ENCODE measurements at regions not wholly inside any gene's neighbourhood (a gene's known extent, or its start where the extent isn't known, plus 50 kb on each side); places are given as distances from the start of the nearest gene placed in this dataset.
"Not testable (repeated sequence)": the region's sequence is repeated elsewhere in the genome, so short reads cannot be mapped to it uniquely, and the experiment has no call there.

DNA sequence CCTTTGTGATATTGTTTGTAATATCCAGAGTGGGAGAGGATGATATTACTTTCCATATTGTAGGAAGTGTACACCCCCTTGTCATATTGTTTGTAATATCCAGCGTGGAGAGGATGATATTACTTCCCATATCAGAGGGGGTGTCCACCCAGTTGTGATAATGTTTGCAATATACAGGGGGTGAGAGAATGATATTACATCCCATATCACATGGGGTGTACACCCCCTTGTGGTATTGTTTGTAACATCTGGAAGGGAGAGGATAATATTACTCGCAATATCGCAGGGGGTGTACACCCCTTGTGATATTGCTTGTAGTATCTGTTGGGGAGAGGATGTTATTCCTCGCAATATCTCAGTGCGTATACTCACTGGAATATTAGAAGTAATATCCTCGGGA lies 61.5 kb downstream of the PRSS23 start:
- no peak overlapping the region for H3K4me3 Mint-ChIP-seq
- no peaks in the 10 kb centered on the region for H3K4me1 Mint-ChIP-seq (ENCODE audit: low read depth)
- H3K27me3 Mint-ChIP-seq (ENCODE audit: low read depth): peaks cover 15% of the 10 kb centered on the region
- no peaks in the 10 kb centered on the region for H3K9me3 Mint-ChIP-seq
- no peak overlapping the region for H3K27ac Mint-ChIP-seq
- ATAC-seq (replicated peaks in 1 of 2): no peak
- DNase-seq: no peak
- no peaks in the 10 kb centered on the region for H3K36me3 Mint-ChIP-seq (ENCODE audit: insufficient read depth in 2 of 2)

DNA sequence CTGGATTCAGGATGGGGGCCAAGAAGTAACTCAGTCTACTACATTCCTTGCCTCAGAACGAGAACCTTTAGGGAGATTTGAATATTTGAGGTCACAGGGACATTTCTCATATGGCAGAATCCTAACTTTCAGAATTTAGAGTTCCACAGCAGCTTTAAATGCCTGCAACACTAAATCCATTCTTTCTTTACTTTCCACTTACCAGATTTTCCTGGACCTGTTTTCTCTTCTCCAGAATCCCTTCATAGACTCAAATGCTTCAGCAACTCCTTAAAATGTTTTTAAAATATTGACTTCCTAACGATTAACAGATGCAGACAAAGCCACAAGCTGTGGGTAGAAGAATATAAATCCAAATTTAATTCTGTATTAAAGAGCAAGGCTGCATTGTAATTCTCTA lies 63.1 kb downstream of the PRSS23 start:
- ATAC-seq (replicated peaks in 1 of 2) (no peak), DNase-seq (no peak)
- H3K36me3 Mint-ChIP-seq (ENCODE audit: insufficient read depth in 2 of 2): no peaks in the 10 kb centered on the region
- H3K4me1 Mint-ChIP-seq (ENCODE audit: low read depth): no peaks in the 10 kb centered on the region
- H3K9me3 Mint-ChIP-seq: no peaks in the 10 kb centered on the region
- no peak overlapping the region for H3K4me3 Mint-ChIP-seq
- no peaks in the 10 kb centered on the region for H3K27me3 Mint-ChIP-seq (ENCODE audit: low read depth)
- H3K27ac Mint-ChIP-seq: no peak overlapping the region

DNA sequence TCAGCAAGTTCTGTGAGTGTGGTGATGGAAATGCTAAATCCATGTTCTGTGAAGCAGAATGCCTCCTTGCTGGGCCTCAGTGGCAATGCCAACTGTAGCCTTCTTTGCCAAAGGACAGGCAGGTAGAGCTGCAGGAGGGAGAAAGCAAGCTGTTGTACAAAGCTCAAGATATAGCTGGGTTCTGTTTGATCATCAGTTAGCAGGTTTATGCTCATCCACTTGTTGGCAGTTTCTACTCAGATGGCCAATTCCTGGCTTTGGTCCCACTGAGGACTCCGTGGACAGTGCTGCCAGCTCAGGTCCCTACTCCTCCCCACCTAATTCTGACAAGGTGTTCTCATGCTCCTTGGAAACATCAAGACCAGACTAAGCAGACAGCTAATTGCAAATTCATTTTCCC lies 65.1 kb downstream of the PRSS23 start:
- no peaks in the 10 kb centered on the region for H3K4me1 Mint-ChIP-seq (ENCODE audit: low read depth)
- ATAC-seq (replicated peaks in 1 of 2): no peak
- H3K4me3 Mint-ChIP-seq: no peak overlapping the region
- H3K27ac Mint-ChIP-seq: no peak overlapping the region
- H3K9me3 Mint-ChIP-seq: no peaks in the 10 kb centered on the region
- no peaks in the 10 kb centered on the region for H3K36me3 Mint-ChIP-seq (ENCODE audit: insufficient read depth in 2 of 2)
- DNase-seq: no peak
- no peaks in the 10 kb centered on the region for H3K27me3 Mint-ChIP-seq (ENCODE audit: low read depth)

DNA sequence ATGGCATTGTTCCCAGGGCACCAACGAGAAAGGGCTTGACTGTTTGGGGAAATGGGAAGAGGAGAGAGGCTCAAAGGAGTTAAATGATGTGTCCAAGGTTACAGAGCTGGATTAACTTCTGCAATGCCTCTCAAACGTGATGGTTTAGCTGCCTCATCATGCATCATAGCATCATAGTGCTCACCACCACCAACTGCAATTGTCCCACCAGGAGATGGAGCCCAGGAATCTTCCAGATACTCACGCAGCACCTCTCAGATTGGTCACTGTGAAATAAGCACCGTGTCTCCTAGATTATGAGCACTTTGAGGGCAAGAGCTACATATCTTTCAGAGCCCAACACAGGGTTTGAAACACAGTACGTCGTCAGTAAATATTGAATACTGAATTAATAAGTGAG lies 69.2 kb downstream of the PRSS23 start:
- Mint-ChIP-seq H3K27ac (no peak overlapping the region), H3K4me3 (no peak overlapping the region)

DNA sequence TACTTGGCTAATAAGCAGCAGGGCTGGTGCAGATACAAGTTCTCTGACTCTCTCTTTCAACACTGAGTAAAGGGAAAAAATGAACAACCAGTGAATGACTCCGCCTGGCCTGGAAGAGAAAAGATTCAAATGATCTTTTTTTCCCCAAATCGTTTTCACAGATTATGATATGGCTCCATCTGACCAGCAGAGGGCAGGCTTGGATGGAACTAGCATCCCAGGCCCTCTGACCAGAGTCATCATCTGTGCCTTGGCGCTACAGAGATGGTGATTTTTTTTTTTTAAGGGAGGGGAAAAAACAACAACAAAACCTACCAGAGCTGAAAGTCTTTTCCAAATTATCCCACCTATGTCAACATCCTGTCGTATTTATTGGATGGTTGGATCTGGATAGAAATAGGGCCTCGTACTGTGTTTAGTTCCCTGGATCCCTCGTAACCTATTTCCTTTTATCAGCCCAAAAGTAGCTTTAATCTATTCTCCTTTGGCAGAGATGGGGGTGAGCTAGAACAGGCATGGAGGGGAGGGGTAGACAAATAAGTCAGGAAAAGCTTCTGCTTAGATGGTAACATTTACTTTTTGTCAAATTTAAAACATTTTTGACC lies 69.7 kb downstream of the PRSS23 start:
- Mint-ChIP-seq H3K36me3 (ENCODE audit: insufficient read depth in 2 of 2) (no peaks in the 10 kb centered on the region), H3K27me3 (ENCODE audit: low read depth) (no peaks in the 10 kb centered on the region), H3K9me3 (no peaks in the 10 kb centered on the region), H3K4me1 (ENCODE audit: low read depth) (no peaks in the 10 kb centered on the region), H3K4me3 (no peak overlapping the region), H3K27ac (no peak overlapping the region)
- DNase-seq (peak; percentile 47 to 50), ATAC-seq (replicated peaks in 1 of 2) (peak; percentile 57 to 67)

More for the DNA sequence above, 69.2 kb downstream of the PRSS23 start:
- H3K36me3 Mint-ChIP-seq (ENCODE audit: insufficient read depth in 2 of 2): no peaks in the 10 kb centered on the region
- no peaks in the 10 kb centered on the region for H3K4me1 Mint-ChIP-seq (ENCODE audit: low read depth)
- no peak for ATAC-seq (replicated peaks in 1 of 2)
- H3K9me3 Mint-ChIP-seq: no peaks in the 10 kb centered on the region
- no peak for DNase-seq
- no peaks in the 10 kb centered on the region for H3K27me3 Mint-ChIP-seq (ENCODE audit: low read depth)

DNA sequence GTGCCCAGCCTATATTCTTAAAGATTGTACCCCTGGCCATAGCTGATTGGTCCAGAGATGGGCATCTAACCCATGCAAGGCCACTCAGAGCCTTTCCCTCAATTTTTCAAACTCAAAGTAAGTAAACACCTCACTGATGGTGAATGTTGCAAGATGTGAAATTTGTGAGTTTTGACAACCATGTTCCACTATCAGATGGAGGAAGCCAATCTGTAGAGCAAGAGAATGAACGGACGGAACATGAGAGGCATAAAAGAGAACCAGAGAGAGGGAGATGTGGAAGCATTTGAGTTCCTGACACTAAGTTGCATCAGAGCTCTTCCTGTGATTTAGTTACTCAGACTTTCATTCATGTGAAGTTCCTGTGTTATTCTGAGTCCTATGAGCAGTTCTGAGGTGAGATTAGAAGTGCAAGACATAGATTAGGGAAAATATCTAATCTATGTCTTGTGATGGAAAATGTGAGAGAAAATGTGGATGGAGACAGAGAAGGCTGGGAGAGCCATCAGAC lies 73.3 kb downstream of the PRSS23 start:
- no peak overlapping the region for H3K27ac Mint-ChIP-seq
- H3K4me1 Mint-ChIP-seq (ENCODE audit: low read depth): no peaks in the 10 kb centered on the region
- no peaks in the 10 kb centered on the region for H3K27me3 Mint-ChIP-seq (ENCODE audit: low read depth)
- H3K36me3 Mint-ChIP-seq (ENCODE audit: insufficient read depth in 2 of 2): no peaks in the 10 kb centered on the region
- H3K4me3 Mint-ChIP-seq: no peak overlapping the region
- DNase-seq (no peak), ATAC-seq (replicated peaks in 1 of 2) (no peak)
- H3K9me3 Mint-ChIP-seq: no peaks in the 10 kb centered on the region

DNA sequence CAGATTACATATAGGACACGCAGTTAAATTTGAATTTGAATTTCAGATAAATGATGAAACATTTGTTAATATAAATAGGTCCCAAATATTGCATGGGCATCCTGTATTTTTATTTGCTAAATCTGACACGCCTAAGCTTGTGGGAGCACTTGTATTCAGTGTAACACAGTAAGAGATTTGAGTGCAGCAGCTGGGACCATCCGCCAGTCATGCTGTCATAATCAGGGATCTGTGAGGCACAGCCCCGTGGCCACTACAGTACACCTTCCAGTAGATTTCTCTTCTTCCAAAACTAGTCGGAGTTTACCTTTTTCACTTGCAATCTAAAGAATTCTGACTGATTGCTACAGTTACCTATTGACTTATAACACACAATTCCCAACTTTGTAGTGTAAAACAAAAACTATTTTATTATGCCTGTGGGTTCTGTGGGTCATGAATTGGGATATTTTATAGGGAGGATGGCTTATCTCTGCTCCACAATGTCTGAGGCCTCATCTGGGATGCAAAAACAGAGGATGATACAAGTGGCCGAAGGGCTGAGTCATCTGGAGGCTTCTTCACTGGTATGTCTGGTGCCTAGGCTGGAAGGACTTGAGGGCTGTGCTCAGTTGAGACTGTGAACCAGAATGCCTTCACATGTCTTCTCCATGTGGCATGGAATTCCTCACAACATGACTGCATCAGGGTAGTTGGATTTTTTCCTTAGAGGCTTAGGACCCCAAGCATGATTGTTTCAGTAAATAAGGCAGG lies 74.1 kb downstream of the PRSS23 start:
- no peaks in the 10 kb centered on the region for H3K36me3 Mint-ChIP-seq (ENCODE audit: insufficient read depth in 2 of 2)
- DNase-seq: no peak
- H3K4me3 Mint-ChIP-seq: no peak overlapping the region
- H3K9me3 Mint-ChIP-seq: no peaks in the 10 kb centered on the region
- H3K27me3 Mint-ChIP-seq (ENCODE audit: low read depth): no peaks in the 10 kb centered on the region
- no peak for ATAC-seq (replicated peaks in 1 of 2)
- no peaks in the 10 kb centered on the region for H3K4me1 Mint-ChIP-seq (ENCODE audit: low read depth)
- no peak overlapping the region for H3K27ac Mint-ChIP-seq

DNA sequence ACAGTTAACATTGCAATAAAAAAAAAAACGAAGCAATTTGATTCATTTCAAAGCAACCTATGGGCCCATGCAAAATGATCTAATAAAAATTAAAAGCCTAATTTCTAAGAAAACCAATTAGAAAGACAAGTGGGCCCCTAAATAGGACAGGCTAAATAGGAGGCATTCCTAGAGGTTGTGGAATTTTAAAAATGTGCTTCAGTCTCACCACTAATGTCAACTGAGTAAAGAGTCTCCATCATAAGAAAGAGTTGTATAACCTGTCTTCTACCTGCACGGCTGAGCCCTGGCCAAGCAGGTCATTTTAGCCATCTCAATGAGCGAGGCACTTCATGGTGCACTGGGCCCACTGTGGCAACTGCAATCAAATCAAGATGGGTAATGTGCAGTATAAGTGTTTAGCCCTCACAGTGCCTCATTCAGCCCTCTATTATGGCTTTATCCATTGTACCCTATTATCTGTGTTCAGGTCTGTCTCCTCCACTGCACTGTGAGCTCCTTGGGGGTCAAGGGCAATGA lies 76.4 kb downstream of the PRSS23 start:
- Mint-ChIP-seq H3K9me3 (no peaks in the 10 kb centered on the region), H3K4me3 (no peak overlapping the region), H3K27me3 (ENCODE audit: low read depth) (no peaks in the 10 kb centered on the region), H3K27ac (no peak overlapping the region), H3K36me3 (ENCODE audit: insufficient read depth in 2 of 2) (no peaks in the 10 kb centered on the region), H3K4me1 (ENCODE audit: low read depth) (no peaks in the 10 kb centered on the region)
- DNase-seq: no peak
- no peak for ATAC-seq (replicated peaks in 1 of 2)

DNA sequence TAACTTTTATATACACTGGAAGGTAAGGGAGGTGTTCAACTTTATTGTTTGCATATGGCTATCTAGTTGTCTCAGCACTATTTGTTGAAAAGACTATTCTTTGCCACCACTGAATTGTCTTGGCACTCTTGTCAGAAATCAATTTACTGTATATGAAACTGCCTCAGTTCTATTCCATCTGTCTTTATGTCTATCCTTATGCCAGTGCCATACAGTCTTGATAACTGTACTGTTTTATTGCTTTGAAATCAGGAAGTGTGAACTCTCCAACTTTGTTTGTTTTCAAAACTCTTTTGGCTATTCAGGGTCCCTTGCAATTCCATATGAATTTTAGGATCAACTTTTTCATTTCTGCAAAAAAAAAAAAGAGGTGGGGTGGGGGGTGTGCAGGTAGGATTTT lies 77.2 kb downstream of the PRSS23 start:
- no peaks in the 10 kb centered on the region for H3K4me1 Mint-ChIP-seq (ENCODE audit: low read depth)
- no peaks in the 10 kb centered on the region for H3K9me3 Mint-ChIP-seq
- DNase-seq (no peak), ATAC-seq (replicated peaks in 1 of 2) (no peak)
- no peaks in the 10 kb centered on the region for H3K36me3 Mint-ChIP-seq (ENCODE audit: insufficient read depth in 2 of 2)
- no peak overlapping the region for H3K4me3 Mint-ChIP-seq
- no peaks in the 10 kb centered on the region for H3K27me3 Mint-ChIP-seq (ENCODE audit: low read depth)
- H3K27ac Mint-ChIP-seq: no peak overlapping the region

DNA sequence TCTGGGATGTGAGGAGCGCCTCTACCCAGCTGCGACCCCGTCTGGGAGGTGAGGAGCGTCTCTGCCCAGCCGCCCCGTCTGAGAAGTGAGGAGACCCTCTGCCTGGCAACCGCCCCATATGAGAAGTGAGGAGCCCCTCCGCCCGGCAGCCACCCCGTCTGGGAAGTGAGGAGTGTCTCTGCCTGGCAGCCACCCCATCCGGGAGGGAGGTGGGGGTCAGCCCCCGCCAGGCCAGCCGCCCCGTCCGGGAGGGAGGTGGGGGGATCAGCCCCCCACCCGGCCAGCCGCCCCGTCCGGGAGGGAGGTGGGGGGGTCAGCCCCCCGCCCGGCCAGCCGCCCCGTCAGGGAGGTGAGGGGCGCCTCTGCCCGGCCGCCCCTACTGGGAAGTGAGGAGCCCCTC lies 76.0 kb downstream of the FZD4 start:
- not testable (repeated sequence) for H3K4me3 Mint-ChIP-seq; H3K27ac Mint-ChIP-seq; H3K4me1 Mint-ChIP-seq (ENCODE audit: low read depth); H3K9me3 Mint-ChIP-seq; DNase-seq; H3K27me3 Mint-ChIP-seq (ENCODE audit: low read depth); ATAC-seq (replicated peaks in 1 of 2); H3K36me3 Mint-ChIP-seq (ENCODE audit: insufficient read depth in 2 of 2)

DNA sequence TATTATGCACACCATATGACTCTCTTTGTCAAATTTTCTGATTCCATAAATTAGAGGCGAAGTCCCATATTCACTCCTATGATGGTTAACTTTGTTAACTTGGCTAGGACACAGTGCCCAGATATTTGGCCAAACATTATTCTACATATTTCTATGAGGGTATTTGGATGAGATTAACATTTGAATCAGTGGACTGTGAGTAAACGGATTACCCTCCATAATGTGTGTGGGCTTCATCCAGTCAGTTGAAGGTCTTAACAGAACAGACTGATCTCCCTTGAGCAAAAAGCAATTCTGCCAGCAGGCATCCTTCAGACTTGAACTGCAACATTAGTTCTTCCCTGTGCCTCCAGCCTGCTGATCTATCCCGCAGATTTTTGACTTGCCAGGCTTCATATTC lies 69.9 kb downstream of the FZD4 start:
- no peaks in the 10 kb centered on the region for H3K36me3 Mint-ChIP-seq (ENCODE audit: insufficient read depth in 2 of 2)
- no peak overlapping the region for H3K27ac Mint-ChIP-seq
- ATAC-seq (replicated peaks in 1 of 2) (no peak), DNase-seq (no peak)
- no peak overlapping the region for H3K4me3 Mint-ChIP-seq
- no peaks in the 10 kb centered on the region for H3K4me1 Mint-ChIP-seq (ENCODE audit: low read depth)
- no peaks in the 10 kb centered on the region for H3K9me3 Mint-ChIP-seq
- H3K27me3 Mint-ChIP-seq (ENCODE audit: low read depth): peaks cover 15% of the 10 kb centered on the region

DNA sequence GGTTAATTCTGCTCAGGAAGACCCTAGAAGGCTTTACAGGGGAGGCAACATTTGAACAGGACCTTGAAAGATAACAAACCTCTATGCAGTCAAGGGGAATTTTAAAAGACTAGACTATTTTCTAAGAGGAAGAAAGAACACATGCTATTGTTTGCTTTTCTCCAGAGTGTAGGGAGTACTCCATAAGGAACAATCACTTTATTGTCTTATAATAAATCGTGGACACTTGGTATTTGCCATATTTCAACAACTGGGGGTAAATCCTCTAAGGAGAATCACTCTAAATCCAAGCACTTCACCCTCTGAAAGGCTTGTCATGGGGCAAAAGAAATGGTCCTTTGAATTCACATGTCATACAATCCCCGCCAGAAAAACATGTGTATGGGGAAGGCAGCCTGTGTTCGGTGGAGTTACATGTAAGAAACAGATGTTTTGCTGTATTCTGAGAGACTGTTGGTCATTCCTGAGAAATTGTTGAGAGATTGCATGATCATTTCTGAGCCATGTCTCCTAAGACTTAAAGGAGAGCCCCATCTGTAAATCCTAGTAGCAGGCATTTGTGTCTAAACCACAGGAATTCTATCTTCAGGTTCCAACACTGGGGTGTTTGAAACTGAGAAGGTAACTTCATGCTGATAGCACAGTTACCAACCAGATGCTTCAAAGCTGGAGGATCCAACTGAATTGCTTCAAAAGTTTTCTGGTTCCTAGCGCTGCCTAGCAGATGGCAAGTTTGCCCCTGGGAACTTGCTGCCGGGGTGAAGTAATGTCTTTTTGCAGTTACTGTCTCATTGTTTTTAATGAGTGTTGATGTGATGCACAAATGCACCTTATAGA lies 66.8 kb downstream of the FZD4 start:
- H3K36me3 Mint-ChIP-seq (ENCODE audit: insufficient read depth in 2 of 2): no peaks in the 10 kb centered on the region
- H3K27me3 Mint-ChIP-seq (ENCODE audit: low read depth): peaks cover 15% of the 10 kb centered on the region
- H3K9me3 Mint-ChIP-seq: no peaks in the 10 kb centered on the region
- no peak overlapping the region for H3K4me3 Mint-ChIP-seq
- no peaks in the 10 kb centered on the region for H3K4me1 Mint-ChIP-seq (ENCODE audit: low read depth)
- no peak overlapping the region for H3K27ac Mint-ChIP-seq
- DNase-seq: no peak
- ATAC-seq (replicated peaks in 1 of 2): no peak

DNA sequence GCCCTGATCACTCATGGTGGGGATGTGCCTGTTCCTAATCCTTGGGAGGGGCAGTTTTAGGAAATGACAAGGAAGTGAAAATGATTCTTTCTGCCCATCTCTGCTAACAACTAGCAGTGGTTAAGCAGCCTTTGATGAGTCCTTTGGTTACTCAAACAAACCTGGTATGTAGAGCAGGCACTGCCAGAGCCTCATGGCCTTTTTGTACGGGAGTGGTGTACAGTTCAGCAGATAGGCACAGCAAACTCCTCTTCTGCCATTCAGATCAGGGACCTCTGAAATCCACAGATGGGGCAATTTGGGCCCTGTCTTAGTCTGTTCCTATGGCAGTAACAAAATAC lies 66.2 kb downstream of the FZD4 start:
- H3K9me3 Mint-ChIP-seq: no peaks in the 10 kb centered on the region
- H3K27ac Mint-ChIP-seq: no peak overlapping the region
- H3K36me3 Mint-ChIP-seq (ENCODE audit: insufficient read depth in 2 of 2): no peaks in the 10 kb centered on the region
- no peaks in the 10 kb centered on the region for H3K4me1 Mint-ChIP-seq (ENCODE audit: low read depth)
- DNase-seq (no peak), ATAC-seq (replicated peaks in 1 of 2) (no peak)
- H3K4me3 Mint-ChIP-seq: no peak overlapping the region
- peaks cover 10% of the 10 kb centered on the region for H3K27me3 Mint-ChIP-seq (ENCODE audit: low read depth)

Measured in activated T-cell treated with anti-CD3 and anti-CD28 coated beads, Interleukin-2, amount 50 U/mL, for 72 hours (primary cell).